Calu3 (cell line): ENCODE measurements at regions not wholly inside any gene's neighbourhood (a gene's known extent, or its start where the extent isn't known, plus 50 kb on each side); places are given as distances from the start of the nearest gene placed in this dataset.

ENCODE experiments used
- BruUV-seq: library from RNA; stranded (reverse); fragments of 400-500 nt; replicated peaks from 2 replicates; lab custom pipeline; 2021; lab: Mats Ljungman, UMichigan
- CTCF ChIA-PET: fragments of 300-600 bp; sonication (Branson Sonifier 250); formaldehyde crosslinking; loops from one replicate; lab custom pipeline; 2022; ENCODE audit warnings: antibody characterized with exemption; lab: Charles Lee
- DNase-seq: peaks from one replicate; pipeline ENCODE4 v3.0.0; 2022
- H3K27ac Mint-ChIP-seq: one replicate; pipeline ENCODE4 v1.8.0; 2022; ENCODE audit warnings: mixed read lengths; ENCODE audit not compliant: unreplicated experiment
- H3K27me3 Mint-ChIP-seq: one replicate; pipeline ENCODE4 v1.8.0; 2022; ENCODE audit warnings: mixed read lengths; ENCODE audit not compliant: unreplicated experiment
- H3K36me3 Mint-ChIP-seq: one replicate; pipeline ENCODE4 v1.8.0; 2022; ENCODE audit warnings: mild to moderate bottlenecking, moderate library complexity, mixed read lengths; ENCODE audit not compliant: insufficient read depth, unreplicated experiment
- H3K4me1 Mint-ChIP-seq: one replicate; pipeline ENCODE4 v1.8.0; 2022; ENCODE audit warnings: mild to moderate bottlenecking, low read depth, mixed read lengths; ENCODE audit not compliant: unreplicated experiment
- H3K4me3 Mint-ChIP-seq: one replicate; pipeline ENCODE4 v1.8.0; 2022; ENCODE audit warnings: mild to moderate bottlenecking, low read depth, moderate library complexity, mixed read lengths; ENCODE audit not compliant: unreplicated experiment
- H3K9me3 Mint-ChIP-seq: one replicate; pipeline ENCODE4 v1.8.0; 2022; ENCODE audit warnings: low read depth, mixed read lengths; ENCODE audit not compliant: unreplicated experiment
- intact Hi-C: fragments of 100-400 bp; cut with micrococcal nuclease; formaldehyde crosslinking; loops from one replicate; pipeline ENCODE4 v1.10.0; 2022; ENCODE audit not compliant: unreplicated experiment
- TF ChIP-seq, protein P1 (sequence below): fragments of 200-600 bp; IDR thresholded peaks from one replicate; pipeline ENCODE4 v1.8.0; 2022; ENCODE audit warnings: antibody characterized with exemption; ENCODE audit not compliant: unreplicated experiment

DNA sequence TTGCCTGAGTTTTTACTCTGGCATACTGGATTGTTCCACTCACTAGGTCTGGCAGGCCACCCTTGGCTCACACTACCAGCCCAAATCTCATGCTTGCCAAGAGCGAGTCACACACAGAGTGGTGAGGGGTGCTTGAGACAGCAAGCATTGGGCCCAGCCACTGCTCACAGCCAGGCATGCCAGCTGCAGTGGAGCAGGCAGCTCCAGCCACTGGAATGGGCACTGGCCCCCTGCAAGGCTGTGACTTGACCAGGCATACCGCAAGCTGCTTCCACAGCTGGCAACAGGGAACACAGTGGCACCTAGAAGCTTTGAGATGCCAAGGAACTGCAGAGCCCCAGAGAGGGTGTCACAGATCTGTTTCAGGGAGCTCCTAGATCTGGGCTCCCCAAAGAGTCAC, 488.5 kb downstream of the LRFN5 start:
- H3K27me3 Mint-ChIP-seq, result no peaks in the 10 kb centered on the region
- H3K4me3 Mint-ChIP-seq, result no peak overlapping the region
- intact Hi-C loops, result no loop called here
- no peak overlapping the region for H3K27ac Mint-ChIP-seq
- peaks cover 3% of the 10 kb centered on the region for H3K9me3 Mint-ChIP-seq
- no peak for DNase-seq
- CTCF ChIA-PET, result no interaction called here
- H3K36me3 Mint-ChIP-seq, result no peaks in the 10 kb centered on the region
- TF ChIP-seq, protein P1, sequence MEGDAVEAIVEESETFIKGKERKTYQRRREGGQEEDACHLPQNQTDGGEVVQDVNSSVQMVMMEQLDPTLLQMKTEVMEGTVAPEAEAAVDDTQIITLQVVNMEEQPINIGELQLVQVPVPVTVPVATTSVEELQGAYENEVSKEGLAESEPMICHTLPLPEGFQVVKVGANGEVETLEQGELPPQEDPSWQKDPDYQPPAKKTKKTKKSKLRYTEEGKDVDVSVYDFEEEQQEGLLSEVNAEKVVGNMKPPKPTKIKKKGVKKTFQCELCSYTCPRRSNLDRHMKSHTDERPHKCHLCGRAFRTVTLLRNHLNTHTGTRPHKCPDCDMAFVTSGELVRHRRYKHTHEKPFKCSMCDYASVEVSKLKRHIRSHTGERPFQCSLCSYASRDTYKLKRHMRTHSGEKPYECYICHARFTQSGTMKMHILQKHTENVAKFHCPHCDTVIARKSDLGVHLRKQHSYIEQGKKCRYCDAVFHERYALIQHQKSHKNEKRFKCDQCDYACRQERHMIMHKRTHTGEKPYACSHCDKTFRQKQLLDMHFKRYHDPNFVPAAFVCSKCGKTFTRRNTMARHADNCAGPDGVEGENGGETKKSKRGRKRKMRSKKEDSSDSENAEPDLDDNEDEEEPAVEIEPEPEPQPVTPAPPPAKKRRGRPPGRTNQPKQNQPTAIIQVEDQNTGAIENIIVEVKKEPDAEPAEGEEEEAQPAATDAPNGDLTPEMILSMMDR, result no peak
- BruUV-seq, result no TSS peak
- H3K4me1 Mint-ChIP-seq, result no peaks in the 10 kb centered on the region

DNA sequence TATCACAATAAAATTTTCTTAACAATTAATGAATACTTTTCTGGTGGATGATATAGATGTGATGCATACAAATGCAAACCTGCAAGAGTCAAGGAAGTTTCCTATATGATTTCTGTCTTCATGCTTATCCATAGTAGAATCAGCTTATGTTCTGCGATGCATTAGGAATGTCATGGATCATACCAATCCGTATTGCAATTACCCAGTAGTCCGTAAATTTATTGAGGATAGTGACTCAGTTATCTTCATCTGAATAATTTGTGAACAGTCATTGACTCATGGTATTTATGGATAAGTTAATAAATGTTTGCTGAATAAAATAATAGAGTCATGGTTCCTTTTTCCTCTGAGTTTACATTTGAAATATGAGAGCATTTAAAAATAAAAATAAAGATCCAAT, 483.4 kb downstream of the LRFN5 start:
- Mint-ChIP-seq H3K36me3 (no peaks in the 10 kb centered on the region), H3K27ac (no peak overlapping the region), H3K9me3 (peaks cover 16% of the 10 kb centered on the region), H3K4me1 (no peaks in the 10 kb centered on the region), H3K27me3 (no peaks in the 10 kb centered on the region), H3K4me3 (no peak overlapping the region)
- no TSS peak for BruUV-seq
- TF ChIP-seq, protein P1, result no peak
- intact Hi-C loops, result no loop called here
- no peak for DNase-seq
- CTCF ChIA-PET, result no interaction called here

DNA sequence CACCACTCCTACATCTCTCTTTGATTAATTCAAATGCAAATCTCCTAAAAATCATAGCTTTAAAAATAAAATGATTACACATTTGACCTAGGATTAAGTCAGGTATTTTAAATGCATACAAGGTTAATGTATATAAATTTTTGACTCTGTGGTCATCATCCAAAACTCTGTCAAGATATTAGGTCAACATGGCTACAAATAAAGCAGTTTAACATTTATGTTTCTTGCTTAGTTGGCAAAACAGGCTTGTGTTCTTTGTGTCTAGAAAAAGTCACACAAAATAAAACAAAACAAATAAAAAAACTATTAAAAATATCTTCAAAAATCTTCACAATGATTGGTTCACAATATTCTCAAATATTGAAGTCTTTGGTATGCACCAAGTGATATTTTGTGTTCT, 473.2 kb downstream of the LRFN5 start:
- Mint-ChIP-seq H3K27me3 (no peaks in the 10 kb centered on the region), H3K4me1 (no peaks in the 10 kb centered on the region), H3K9me3 (peaks cover 3% of the 10 kb centered on the region), H3K27ac (no peak overlapping the region), H3K36me3 (no peaks in the 10 kb centered on the region), H3K4me3 (no peak overlapping the region)
- TF ChIP-seq, protein P1, result no peak
- no peak for DNase-seq
- CTCF ChIA-PET, result no interaction called here
- no TSS peak for BruUV-seq
- intact Hi-C loops, result no loop called here

DNA sequence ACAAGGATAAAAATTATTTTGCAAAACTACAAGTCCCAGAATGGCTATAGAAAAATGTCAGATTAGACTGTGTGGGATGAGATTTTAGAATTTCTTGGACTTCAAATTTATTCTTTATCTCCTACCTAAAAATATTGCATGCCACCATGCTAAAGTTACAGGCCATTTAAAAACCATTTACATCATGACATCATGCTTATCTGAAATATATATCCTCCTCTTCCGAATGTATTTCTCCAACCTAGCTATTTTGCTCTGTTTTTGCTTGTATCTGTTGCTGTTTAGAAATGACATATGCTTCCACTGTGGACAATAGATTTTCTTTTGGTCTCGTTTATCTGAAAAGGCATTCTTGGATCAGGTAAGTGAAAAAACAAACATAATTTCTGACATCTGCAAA, 471.7 kb downstream of the LRFN5 start:
- TF ChIP-seq, protein P1, result no peak
- no peak for DNase-seq
- H3K36me3 Mint-ChIP-seq, result no peaks in the 10 kb centered on the region
- H3K9me3 Mint-ChIP-seq, result no peaks in the 10 kb centered on the region
- CTCF ChIA-PET, result no interaction called here
- H3K4me1 Mint-ChIP-seq, result no peaks in the 10 kb centered on the region
- no peak overlapping the region for H3K4me3 Mint-ChIP-seq
- intact Hi-C loops, result no loop called here
- no peaks in the 10 kb centered on the region for H3K27me3 Mint-ChIP-seq
- H3K27ac Mint-ChIP-seq, result no peak overlapping the region
- no TSS peak for BruUV-seq

DNA sequence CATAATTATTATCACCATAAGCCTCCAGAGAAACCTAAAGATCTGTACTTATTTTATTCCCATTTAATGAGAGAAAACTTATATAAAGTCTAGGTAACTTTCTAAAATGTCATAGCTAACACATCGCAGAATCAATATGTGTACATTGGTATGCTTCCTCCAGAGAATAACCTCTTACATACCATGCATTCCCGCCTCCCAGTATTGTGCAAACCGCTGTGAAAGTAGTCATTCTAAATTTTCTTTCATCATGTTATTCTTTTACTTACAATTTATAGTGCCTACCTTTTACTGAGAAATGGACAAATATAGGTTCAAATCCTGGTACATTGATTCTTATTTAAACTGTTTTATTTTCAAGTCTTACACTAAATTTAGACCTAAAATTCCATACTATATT, 463.4 kb downstream of the LRFN5 start:
- CTCF ChIA-PET, result no interaction called here
- H3K27ac Mint-ChIP-seq, result no peak overlapping the region
- BruUV-seq, result no TSS peak
- intact Hi-C loops, result no loop called here
- TF ChIP-seq, protein P1, result no peak
- H3K27me3 Mint-ChIP-seq, result no peaks in the 10 kb centered on the region
- no peak for DNase-seq
- no peaks in the 10 kb centered on the region for H3K36me3 Mint-ChIP-seq
- peaks cover 9% of the 10 kb centered on the region for H3K9me3 Mint-ChIP-seq
- no peak overlapping the region for H3K4me3 Mint-ChIP-seq
- H3K4me1 Mint-ChIP-seq, result no peaks in the 10 kb centered on the region
